SK-N-SH (cell line): ENCODE measurements at regions not wholly inside any gene's neighbourhood (a gene's known extent, or its start where the extent isn't known, plus 50 kb on each side); places are given as distances from the start of the nearest gene placed in this dataset.

Experiments
- CTCF ChIA-PET: fragments of 300-600, 350-600 bp; formaldehyde crosslinking; extraction: SDS; loops from one replicate; lab custom pipeline; 2021; lab: Yijun Ruan, JAX
- POLR2A ChIA-PET: fragments of 350-600 bp; sonication (Branson Sonifier 250); formaldehyde crosslinking; extraction: SDS; loops from one replicate; lab custom pipeline; 2020; ENCODE audit warnings: antibody characterized with exemption, inconsistent platforms; lab: Yijun Ruan, JAX
- DNase-seq: peaks from one replicate; pipeline ENCODE4 v3.0.0; 2012
- H2AFZ ChIP-seq: fragments of 200-600 bp; sonication (generic); 2 replicates; pipeline ENCODE4 v1.8.1; 2016; ENCODE audit warnings: antibody characterized with exemption, mild to moderate bottlenecking, low read depth
- H3F3A ChIP-seq: fragments of 200-600 bp; sonication (generic); replicated peaks from 2 replicates; pipeline ENCODE3; 2016; ENCODE audit warnings: antibody characterized with exemption, mild to moderate bottlenecking; ENCODE audit not compliant: insufficient read depth
- H3K27ac ChIP-seq, 2 experiments: fragments of 200-500 bp in 1 of 2; fragments of 200-600 bp in 1 of 2; sonication (Bioruptor generic) in 1 of 2; sonication (generic), shearing (Covaris generic) in 1 of 2; 2 replicates each; pipeline versions ENCODE4 v1.5.1 to v1.6.1; 2014 to 2016; ENCODE audit warnings: low read depth in 2 of 2, inconsistent platforms in 1 of 2, low read length in 1 of 2, mild to moderate bottlenecking in 1 of 2, mixed read lengths in 1 of 2
- H3K27me3 ChIP-seq: fragments of 200-600 bp; sonication (generic), shearing (Covaris generic); 2 replicates; pipeline ENCODE4 v1.6.1; 2016; ENCODE audit warnings: mixed run types; ENCODE audit not compliant: insufficient read depth
- H3K36me3 ChIP-seq, 2 experiments: fragments of 200-500 bp in 1 of 2; fragments of 200-600 bp in 1 of 2; sonication (Bioruptor generic) in 1 of 2; sonication (generic) in 1 of 2; replicated peaks in 1 of 2; 2 replicates each; pipeline versions ENCODE3 to v1.5.1; 2014 to 2016; ENCODE audit warnings: low read length in 1 of 2, mild to moderate bottlenecking in 1 of 2; ENCODE audit not compliant: insufficient read depth in 2 of 2, control insufficient read depth in 1 of 2
- H3K4me1 ChIP-seq, 2 experiments: fragments of 200-500 bp in 1 of 2; fragments of 200-600 bp in 1 of 2; sonication (Bioruptor generic) in 1 of 2; sonication (generic), shearing (Covaris generic) in 1 of 2; 2 replicates each; pipeline versions ENCODE4 v1.5.1 to v1.6.1; 2014 to 2016; ENCODE audit warnings: low read depth in 1 of 2, low read length in 1 of 2, mixed run types in 1 of 2; ENCODE audit not compliant: insufficient read depth in 2 of 2, control insufficient read depth in 1 of 2
- H3K4me2 ChIP-seq: fragments of 200-600 bp; sonication (generic), shearing (Covaris generic); 2 replicates; pipeline ENCODE4 v1.6.1; 2017; ENCODE audit warnings: mixed run types
- H3K4me3 ChIP-seq, 2 experiments: fragments of 200-500 bp in 1 of 2; fragments of 200-600 bp in 1 of 2; sonication (Bioruptor generic) in 1 of 2; sonication (generic), shearing (Covaris generic) in 1 of 2; 2 replicates each; pipeline versions ENCODE4 v1.5.1 to v1.8.1; 2014 to 2016; ENCODE audit warnings: low read depth in 2 of 2, inconsistent platforms in 1 of 2, low read length in 1 of 2, mild to moderate bottlenecking in 1 of 2, mixed read lengths in 1 of 2, moderate library complexity in 1 of 2
- H3K79me2 ChIP-seq: fragments of 200-600 bp; sonication (generic); 2 replicates; pipeline ENCODE4 v1.8.1; 2017; ENCODE audit warnings: mild to moderate bottlenecking; ENCODE audit not compliant: insufficient read depth
- H3K9ac ChIP-seq: fragments of 200-600 bp; sonication (generic); 2 replicates; pipeline ENCODE4 v1.6.1; 2017; ENCODE audit warnings: mixed run types
- H3K9me2 ChIP-seq: fragments of 200-600 bp; sonication (generic); 2 replicates; pipeline ENCODE4 v1.6.1; 2017; ENCODE audit warnings: mixed run types
- H3K9me3 ChIP-seq: fragments of 200-600 bp; sonication (generic); 2 replicates; pipeline ENCODE4 v1.6.1; 2017; ENCODE audit warnings: mixed run types, mild to moderate bottlenecking, moderate library complexity
- H4K20me1 ChIP-seq: fragments of 200-600 bp; sonication (generic); 2 replicates; pipeline ENCODE4 v1.6.1; 2017; ENCODE audit warnings: mild to moderate bottlenecking, mixed run types; ENCODE audit not compliant: insufficient read depth
- CHD2 ChIP-seq: fragments of 150-350 bp; IDR thresholded peaks from 2 replicates; pipeline ENCODE4 v1.6.1; 2018; ENCODE audit warnings: low read length; ENCODE audit not compliant: partially characterized antibody
- ELF1 ChIP-seq: IDR thresholded peaks from 2 replicates; pipeline ENCODE4 v1.4.0; 2012
- EP300 ChIP-seq, 2 experiments: IDR thresholded peaks; 2 replicates each; pipeline versions ENCODE4 v1.4.0 to v1.6.1; 2012; ENCODE audit warnings: borderline replicate concordance in 1 of 2, low read depth in 1 of 2, low read length in 1 of 2
- FOXJ3 ChIP-seq: sonication (generic); formaldehyde crosslinking; IDR thresholded peaks from 2 replicates; pipeline ENCODE4 v1.5.1; 2020; ENCODE audit warnings: mild to moderate bottlenecking, missing genetic modification reagents
- FOXM1 ChIP-seq: IDR thresholded peaks from 2 replicates; pipeline ENCODE4 v1.4.0; 2012; ENCODE audit warnings: low read depth, mild to moderate bottlenecking
- MXI1 ChIP-seq: IDR thresholded peaks from 2 replicates; pipeline ENCODE4 v1.6.1; 2012; ENCODE audit warnings: mild to moderate bottlenecking, low read depth, low read length, improper control_type of control experiment
- NRF1 ChIP-seq: IDR thresholded peaks from 2 replicates; pipeline ENCODE4 v1.6.1; 2012; ENCODE audit warnings: low read depth, mild to moderate bottlenecking, low read length
- POLR2AphosphoS5 ChIP-seq: IDR thresholded peaks from 2 replicates; pipeline ENCODE4 v1.6.1; 2012; ENCODE audit warnings: low read depth, low read length
- RFX5 ChIP-seq: IDR thresholded peaks from 2 replicates; pipeline ENCODE4 v1.6.1; 2012; ENCODE audit warnings: mild to moderate bottlenecking, improper control_type of control experiment, low read length
- SIN3A ChIP-seq: IDR thresholded peaks from 2 replicates; pipeline ENCODE4 v1.6.1; 2012; ENCODE audit warnings: low read depth, mild to moderate bottlenecking, low read length, moderate library complexity, borderline replicate concordance
- SMC3 ChIP-seq: IDR thresholded peaks from 2 replicates; pipeline ENCODE4 v1.6.1; 2012; ENCODE audit warnings: low read depth, low read length, improper control_type of control experiment
- TAF1 ChIP-seq: IDR thresholded peaks from 2 replicates; pipeline ENCODE4 v1.6.1; 2012; ENCODE audit warnings: low read depth, mild to moderate bottlenecking, low read length, moderate library complexity, borderline replicate concordance
- TCF12 ChIP-seq: IDR thresholded peaks from 2 replicates; pipeline ENCODE4 v1.4.0; 2012
- YY1 ChIP-seq: IDR thresholded peaks from 2 replicates; pipeline ENCODE4 v1.4.0; 2012; ENCODE audit warnings: low read depth, mild to moderate bottlenecking
- WGBS: methylation state at CpG from one replicate; pipeline ENCODE4 v1.1.6; 2017; ENCODE audit warnings: low lambda C conversion rate; 5-methylcytosine and 5-hydroxymethylcytosine counted together
- TF ChIP-seq, protein P1 (sequence below): IDR thresholded peaks from 2 replicates; pipeline ENCODE4 v1.4.0; 2012; ENCODE audit warnings: low read depth, borderline replicate concordance
- TF ChIP-seq, protein P2 (sequence below): IDR thresholded peaks from 2 replicates; pipeline ENCODE4 v1.4.0; 2012; ENCODE audit warnings: low read depth
- TF ChIP-seq, protein P3 (sequence below): IDR thresholded peaks from 2 replicates; pipeline ENCODE4; 2012

DNA sequence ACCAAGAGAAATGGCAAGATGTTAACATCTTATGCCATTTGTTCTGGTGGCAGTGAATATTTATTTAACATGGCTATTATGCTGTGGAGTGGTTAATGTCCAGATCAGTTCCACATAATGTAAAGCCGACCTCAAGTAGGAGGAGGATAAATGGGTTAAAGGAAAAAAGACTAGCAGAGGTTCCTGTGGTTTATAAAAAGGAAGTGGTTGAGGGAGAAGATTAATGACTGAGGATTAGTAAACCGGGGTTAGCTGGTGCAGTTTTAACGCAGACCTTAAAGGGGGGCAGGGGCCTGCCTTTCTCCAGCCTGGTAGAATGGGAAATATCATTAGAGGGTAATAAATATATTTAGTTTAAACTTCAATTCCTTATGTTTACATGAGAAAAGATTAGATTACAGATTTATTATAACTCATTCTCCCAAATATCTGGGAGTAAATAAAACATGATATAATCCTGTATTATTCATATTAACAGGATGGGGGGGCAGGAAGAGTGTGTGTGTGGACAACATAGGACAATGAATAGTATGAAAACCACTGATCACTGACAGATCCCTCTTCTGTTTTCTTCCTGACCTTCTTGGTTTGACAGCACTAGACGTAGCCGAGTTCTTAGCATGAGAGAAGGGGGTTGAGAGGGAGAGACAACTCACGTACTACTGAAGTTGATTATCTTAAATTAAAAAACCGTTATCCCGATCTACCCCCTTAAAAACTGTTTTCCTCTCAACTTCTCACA lies 124.1 kb upstream of the LIMCH1 start:
- CTCF ChIA-PET = interaction anchor here (0.7 kb wide), 1 partner anchor 29 kb away, joined by 3 read pairs; no protein-coding TSS in a partner anchor
- Histone ChIP-seq H3K4me2 (no peak overlapping the region), H3F3A (no peaks in the 10 kb centered on the region), H3K9ac (no peak overlapping the region), H3K27ac (no peak overlapping the region), H3K79me2 (no peaks in the 10 kb centered on the region)
- TF ChIP-seq EP300 (IDR thresholded peaks at IDR 0.05; ENCODE audit: borderline replicate concordance in 1 of 2, low read depth in 1 of 2, low read length in 1 of 2) = no peak
- TF ChIP-seq, all 33 proteins: peak for 0
- Histone ChIP-seq H3K9me3 (no peaks in the 10 kb centered on the region), H3K27me3 (no peaks in the 10 kb centered on the region), H4K20me1 (no peaks in the 10 kb centered on the region), H3K4me1 (peaks cover 0 to 3% of the 10 kb centered on the region in 2 experiments; a peak in 1 of 4 replicates), H3K36me3 (no peaks in the 10 kb centered on the region), H3K4me3 (no peak overlapping the region), H3K9me2 (no peaks in the 10 kb centered on the region), H2AFZ (no peak overlapping the region)
- no peak for DNase-seq
- WGBS = 47% methylated on average over 8 of the region's 8 CpGs
- POLR2A ChIA-PET = no interaction called here

DNA sequence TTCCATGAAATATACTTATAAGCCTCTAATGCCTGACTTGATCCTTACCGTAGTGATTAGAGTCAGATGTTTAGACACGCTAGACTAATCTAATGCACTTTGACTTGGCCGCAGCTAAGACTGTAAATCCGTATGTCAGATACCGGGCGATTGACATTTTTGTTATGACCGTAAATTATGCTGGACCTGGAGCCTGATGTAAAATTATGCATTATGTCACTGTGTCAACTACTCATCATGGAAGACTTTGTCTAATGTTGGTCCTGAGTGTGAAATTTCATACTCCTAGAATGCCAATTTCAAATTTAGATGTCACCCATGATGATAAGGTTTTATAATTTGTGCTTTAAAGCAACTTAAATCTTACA lies 123.6 kb upstream of the LIMCH1 start:
- Histone ChIP-seq H2AFZ (no peak overlapping the region), H4K20me1 (no peaks in the 10 kb centered on the region), H3K79me2 (no peaks in the 10 kb centered on the region), H3K4me3 (no peak overlapping the region), H3K36me3 (no peaks in the 10 kb centered on the region), H3K9me3 (no peaks in the 10 kb centered on the region), H3K4me1 (peaks cover 0 to 3% of the 10 kb centered on the region in 2 experiments; a peak in 1 of 4 replicates), H3K4me2 (no peak overlapping the region), H3K9ac (no peak overlapping the region), H3K27ac (no peak overlapping the region), H3F3A (no peaks in the 10 kb centered on the region), H3K27me3 (no peaks in the 10 kb centered on the region), H3K9me2 (no peaks in the 10 kb centered on the region)
- CTCF ChIA-PET = interaction anchor here (0.6 kb wide), 1 partner anchor 468 kb away, joined by 3 read pairs; no protein-coding TSS in a partner anchor
- WGBS = 86% methylated on average over 7 of the region's 7 CpGs
- DNase-seq = no peak
- POLR2A ChIA-PET = no interaction called here
- TF ChIP-seq, protein P1, sequence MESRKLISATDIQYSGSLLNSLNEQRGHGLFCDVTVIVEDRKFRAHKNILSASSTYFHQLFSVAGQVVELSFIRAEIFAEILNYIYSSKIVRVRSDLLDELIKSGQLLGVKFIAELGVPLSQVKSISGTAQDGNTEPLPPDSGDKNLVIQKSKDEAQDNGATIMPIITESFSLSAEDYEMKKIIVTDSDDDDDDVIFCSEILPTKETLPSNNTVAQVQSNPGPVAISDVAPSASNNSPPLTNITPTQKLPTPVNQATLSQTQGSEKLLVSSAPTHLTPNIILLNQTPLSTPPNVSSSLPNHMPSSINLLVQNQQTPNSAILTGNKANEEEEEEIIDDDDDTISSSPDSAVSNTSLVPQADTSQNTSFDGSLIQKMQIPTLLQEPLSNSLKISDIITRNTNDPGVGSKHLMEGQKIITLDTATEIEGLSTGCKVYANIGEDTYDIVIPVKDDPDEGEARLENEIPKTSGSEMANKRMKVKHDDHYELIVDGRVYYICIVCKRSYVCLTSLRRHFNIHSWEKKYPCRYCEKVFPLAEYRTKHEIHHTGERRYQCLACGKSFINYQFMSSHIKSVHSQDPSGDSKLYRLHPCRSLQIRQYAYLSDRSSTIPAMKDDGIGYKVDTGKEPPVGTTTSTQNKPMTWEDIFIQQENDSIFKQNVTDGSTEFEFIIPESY = no peak
- TF ChIP-seq, protein P2, sequence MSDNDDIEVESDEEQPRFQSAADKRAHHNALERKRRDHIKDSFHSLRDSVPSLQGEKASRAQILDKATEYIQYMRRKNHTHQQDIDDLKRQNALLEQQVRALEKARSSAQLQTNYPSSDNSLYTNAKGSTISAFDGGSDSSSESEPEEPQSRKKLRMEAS = no peak
- TF ChIP-seq POLR2AphosphoS5 (no peak), SMC3 (no peak), EP300 (IDR thresholded peaks at IDR 0.05; ENCODE audit: borderline replicate concordance in 1 of 2, low read depth in 1 of 2, low read length in 1 of 2) (no peak), MXI1 (no peak)

DNA sequence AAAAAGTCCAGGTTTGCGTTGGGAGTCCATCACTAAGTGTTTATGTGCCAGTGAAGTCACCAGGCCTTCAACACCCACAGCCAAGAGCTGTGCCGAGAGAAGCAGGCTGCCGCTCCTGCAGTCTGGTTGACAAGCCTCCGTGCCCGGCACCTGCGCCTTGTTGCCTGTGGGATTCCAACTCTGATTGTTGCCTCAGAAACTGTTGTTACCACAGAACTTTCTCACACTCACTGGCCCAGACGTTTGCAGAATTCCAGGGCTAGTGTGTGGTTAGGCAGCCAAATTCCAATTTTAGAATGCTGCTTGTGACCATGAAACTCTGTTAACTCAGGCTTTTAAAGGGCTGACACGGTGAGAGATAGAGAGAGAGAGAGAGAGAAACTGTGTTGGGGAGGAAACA lies 119.5 kb upstream of the LIMCH1 start:
- Histone ChIP-seq H3F3A (no peaks in the 10 kb centered on the region), H3K79me2 (no peaks in the 10 kb centered on the region), H3K4me2 (no peak overlapping the region), H3K9me3 (no peaks in the 10 kb centered on the region), H2AFZ (no peak overlapping the region), H3K27ac (no peak overlapping the region), H3K27me3 (no peaks in the 10 kb centered on the region), H3K9ac (no peak overlapping the region), H3K4me3 (no peak overlapping the region), H3K4me1 (peaks cover 0 to 3% of the 10 kb centered on the region in 2 experiments; a peak in 1 of 4 replicates), H3K9me2 (no peaks in the 10 kb centered on the region), H3K36me3 (no peaks in the 10 kb centered on the region), H4K20me1 (no peaks in the 10 kb centered on the region)
- ChIA-PET POLR2A (no interaction called here), CTCF (interaction anchor here (0.6 to 1.0 kb wide), 2 partner anchors 18 to 37 kb away, joined by 3 read pairs; no protein-coding TSS in a partner anchor)
- DNase-seq = no peak
- TF ChIP-seq TCF12 (no peak), FOXJ3 (CRISPR knock-in tag) (no peak), FOXM1 (no peak), SIN3A (no peak), ELF1 (no peak), YY1 (no peak), TAF1 (no peak), NRF1 (no peak), CHD2 (no peak), SMC3 (no peak), RFX5 (no peak)
- TF ChIP-seq, protein P3, sequence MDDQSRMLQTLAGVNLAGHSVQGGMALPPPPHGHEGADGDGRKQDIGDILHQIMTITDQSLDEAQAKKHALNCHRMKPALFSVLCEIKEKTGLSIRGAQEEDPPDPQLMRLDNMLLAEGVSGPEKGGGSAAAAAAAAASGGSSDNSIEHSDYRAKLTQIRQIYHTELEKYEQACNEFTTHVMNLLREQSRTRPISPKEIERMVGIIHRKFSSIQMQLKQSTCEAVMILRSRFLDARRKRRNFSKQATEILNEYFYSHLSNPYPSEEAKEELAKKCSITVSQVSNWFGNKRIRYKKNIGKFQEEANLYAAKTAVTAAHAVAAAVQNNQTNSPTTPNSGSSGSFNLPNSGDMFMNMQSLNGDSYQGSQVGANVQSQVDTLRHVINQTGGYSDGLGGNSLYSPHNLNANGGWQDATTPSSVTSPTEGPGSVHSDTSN = no peak
- WGBS = 43% methylated on average over 4 of the region's 8 CpGs
